ACC112 (cell line): ENCODE measurements at regions not wholly inside any gene's neighbourhood (a gene's known extent, or its start where the extent isn't known, plus 50 kb on each side); places are given as distances from the start of the nearest gene placed in this dataset.

ENCODE experiments used
- H2AFZ ChIP-seq: fragments of 200-600 bp; sonication (generic); one replicate; pipeline ENCODE4 v1.6.0; 2017; ENCODE audit warnings: antibody characterized with exemption, low read length; ENCODE audit not compliant: unreplicated experiment
- H3K27ac ChIP-seq: fragments of 200-600 bp; sonication (generic); 2 replicates; pipeline ENCODE4 v1.5.1; 2014; ENCODE audit warnings: low read depth, mild to moderate bottlenecking, antibody characterized with exemption, low read length, moderate library complexity
- H3K27me3 ChIP-seq: fragments of 200-600 bp; sonication (generic); 2 replicates; pipeline ENCODE4 v1.6.1; 2014; ENCODE audit warnings: mild to moderate bottlenecking, antibody characterized with exemption, low read length, moderate library complexity, mixed read lengths; ENCODE audit not compliant: insufficient read depth
- H3K36me3 ChIP-seq: fragments of 200-600 bp; sonication (generic); 2 replicates; pipeline ENCODE4 v1.6.1; 2016; ENCODE audit warnings: mild to moderate bottlenecking, antibody characterized with exemption, low read length, moderate library complexity, mixed read lengths; ENCODE audit not compliant: insufficient read depth
- H3K4me1 ChIP-seq: fragments of 200-600 bp; sonication (generic); one replicate; pipeline ENCODE4 v1.6.1; 2016; ENCODE audit warnings: low read length, mixed read lengths; ENCODE audit not compliant: insufficient read depth, unreplicated experiment, control insufficient read depth
- H3K4me3 ChIP-seq: fragments of 200-600 bp; sonication (generic); 2 replicates; pipeline ENCODE4 v1.5.1; 2014; ENCODE audit warnings: mild to moderate bottlenecking, low read depth, low read length
- H3K79me2 ChIP-seq: fragments of 200-600 bp; sonication (generic); one replicate; pipeline ENCODE4 v1.6.0; 2016; ENCODE audit warnings: low read length; ENCODE audit not compliant: control insufficient read depth, unreplicated experiment, insufficient read depth

DNA sequence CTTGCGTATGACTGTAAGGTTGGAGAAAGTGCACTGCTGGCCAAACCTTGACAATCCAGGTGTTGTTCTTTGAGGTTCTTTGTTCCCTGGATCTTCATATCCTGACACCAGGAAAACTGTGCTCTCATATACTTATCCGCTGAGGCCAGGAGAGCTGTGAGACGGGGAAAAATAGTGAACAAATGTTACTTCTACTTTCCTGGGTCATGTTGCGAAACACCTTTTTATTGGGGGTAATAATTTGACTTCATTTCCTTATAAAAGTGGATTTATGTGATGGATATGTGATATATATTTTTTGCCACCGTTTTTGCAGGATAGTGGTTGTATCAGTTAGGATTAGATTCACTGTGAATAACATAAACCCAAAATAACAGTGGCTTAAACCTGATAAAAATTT is 336.1 kb downstream of the OSR1 start:
- Histone ChIP-seq H3K4me3 (no peak overlapping the region), H3K4me1 (peaks cover 24% of the 10 kb centered on the region), H3K27ac (peak overlapping the region; percentile 90), H3K36me3 (no peaks in the 10 kb centered on the region), H3K27me3 (no peaks in the 10 kb centered on the region), H3K79me2 (no peaks in the 10 kb centered on the region), H2AFZ (peak overlapping the region; percentile 27)

GRCh38 chr2:19021721-19022120 is 336.7 kb downstream of the OSR1 start:
- Histone ChIP-seq H2AFZ (peak overlapping the region; percentile 27), H3K4me1 (peaks cover 24% of the 10 kb centered on the region)

GRCh38 chr2:19021100-19021476 is 337.3 kb downstream of the OSR1 start:
- peak overlapping the region; percentile 2 for H2AFZ ChIP-seq
- H3K36me3 ChIP-seq = no peaks in the 10 kb centered on the region
- H3K4me3 ChIP-seq = peak overlapping the region; percentile 63

More at GRCh38 chr2:19021721-19022120, 336.7 kb downstream of the OSR1 start:
- Histone ChIP-seq H3K27ac (peak overlapping the region; percentile 90), H3K27me3 (no peaks in the 10 kb centered on the region), H3K4me3 (peak overlapping the region; percentile 63; the same call in 1 of the 2 replicates), H3K36me3 (no peaks in the 10 kb centered on the region), H3K79me2 (no peaks in the 10 kb centered on the region)

DNA sequence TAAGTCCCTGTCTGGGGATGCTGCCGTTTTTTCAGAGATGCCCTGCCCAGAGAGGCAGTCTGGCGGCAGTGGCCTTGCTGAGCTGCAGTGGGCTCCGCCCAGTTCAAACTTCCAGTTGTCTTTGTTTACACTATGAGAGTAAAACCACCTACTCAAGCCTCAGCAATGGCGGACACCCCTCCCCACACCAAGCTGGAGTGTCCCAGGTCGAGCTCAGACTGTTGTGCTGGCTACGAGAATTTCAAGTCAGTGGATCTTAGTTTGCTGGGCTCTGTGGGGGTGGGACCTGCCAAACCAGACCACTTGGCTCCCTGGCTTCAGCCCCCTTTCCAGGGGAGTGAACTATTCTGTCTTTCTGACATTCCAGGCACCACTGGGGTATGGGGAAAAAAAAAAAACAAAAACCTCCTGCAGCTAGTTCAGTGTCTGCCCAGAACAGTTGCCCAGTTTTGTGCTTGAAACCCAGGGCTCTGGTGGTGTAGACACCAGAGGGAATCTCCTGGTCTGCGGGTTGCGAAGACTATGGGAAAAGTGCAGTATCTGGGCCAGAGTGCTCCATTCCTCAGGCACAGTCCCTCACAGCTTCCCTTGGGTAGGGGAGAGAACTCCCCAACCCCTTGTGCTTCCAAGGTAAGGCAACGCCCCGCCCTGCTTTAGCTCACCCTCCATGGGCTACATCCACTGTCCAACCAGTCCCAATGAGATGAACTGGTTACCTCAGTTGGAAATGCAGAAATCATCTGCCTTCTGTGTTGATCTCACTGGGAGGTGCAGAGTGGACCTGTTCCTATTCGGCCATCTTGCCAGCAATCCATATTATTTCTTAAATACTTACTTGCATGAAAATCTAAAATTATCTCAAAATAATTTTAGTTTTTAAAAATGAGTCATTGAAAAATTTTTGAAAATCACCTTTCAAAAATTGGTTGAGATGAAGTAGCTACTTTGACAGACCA is 338.0 kb downstream of the OSR1 start:
- no peaks in the 10 kb centered on the region for H3K27me3 ChIP-seq
- H3K27ac ChIP-seq = peak overlapping the region; percentile 90

More at GRCh38 chr2:19021100-19021476, 337.3 kb downstream of the OSR1 start:
- no peaks in the 10 kb centered on the region for H3K27me3 ChIP-seq
- H3K4me1 ChIP-seq = peaks cover 24% of the 10 kb centered on the region
- no peaks in the 10 kb centered on the region for H3K79me2 ChIP-seq
- H3K27ac ChIP-seq = peak overlapping the region; percentile 90

DNA sequence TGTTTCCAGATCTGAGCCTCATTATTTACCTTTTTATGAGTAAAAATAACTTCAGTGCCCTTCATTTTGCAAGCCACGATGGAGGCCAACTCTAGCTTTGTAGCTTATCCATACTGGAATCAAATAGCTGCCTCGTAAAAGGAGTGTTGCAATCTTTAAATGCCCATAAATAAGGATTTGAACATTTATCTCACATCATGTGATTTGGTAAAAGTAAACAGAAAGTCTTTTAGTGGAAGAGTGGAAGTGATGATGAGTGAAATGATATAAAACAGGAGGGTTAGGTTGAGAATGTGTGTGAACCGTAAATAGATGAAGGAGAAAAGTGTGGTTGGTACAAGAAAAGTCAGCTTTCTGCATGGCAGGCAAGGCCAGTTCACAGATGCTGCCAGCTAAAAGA is 348.9 kb downstream of the OSR1 start:
- Histone ChIP-seq H3K27ac (no peak overlapping the region), H3K4me1 (no peaks in the 10 kb centered on the region)

More for the DNA sequence above, 338.0 kb downstream of the OSR1 start:
- Histone ChIP-seq H2AFZ (no peak overlapping the region), H3K4me1 (peaks cover 24% of the 10 kb centered on the region), H3K4me3 (no peak overlapping the region), H3K36me3 (no peaks in the 10 kb centered on the region), H3K79me2 (no peaks in the 10 kb centered on the region)

DNA sequence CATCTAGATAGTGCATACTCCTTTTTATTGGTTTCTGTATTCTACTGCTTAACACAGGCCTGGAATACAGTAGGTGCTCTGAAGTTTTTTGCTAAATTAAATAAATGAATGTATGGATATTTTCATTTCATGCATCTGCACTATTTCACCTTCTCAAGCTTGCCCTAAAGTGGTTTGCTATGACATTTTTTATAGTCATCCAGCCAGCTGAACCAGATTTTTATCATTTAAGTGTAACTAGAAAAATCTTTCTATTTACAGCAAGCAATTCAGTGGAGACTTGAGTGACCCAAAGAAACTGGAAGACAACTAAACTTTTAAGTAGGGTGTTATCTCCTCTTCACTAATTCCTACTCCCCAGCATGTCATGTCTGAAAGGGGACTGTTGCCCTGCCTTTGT is 354.9 kb downstream of the OSR1 start:
- Histone ChIP-seq H2AFZ (no peak overlapping the region), H3K27ac (no peak overlapping the region), H3K27me3 (no peaks in the 10 kb centered on the region), H3K4me1 (no peaks in the 10 kb centered on the region), H3K4me3 (no peak overlapping the region), H3K79me2 (no peaks in the 10 kb centered on the region), H3K36me3 (no peaks in the 10 kb centered on the region)

More for the DNA sequence above, 348.9 kb downstream of the OSR1 start:
- H2AFZ ChIP-seq = no peak overlapping the region
- H3K79me2 ChIP-seq = no peaks in the 10 kb centered on the region
- H3K27me3 ChIP-seq = no peaks in the 10 kb centered on the region
- H3K4me3 ChIP-seq = no peak overlapping the region
- H3K36me3 ChIP-seq = no peaks in the 10 kb centered on the region

- Histone ChIP-seq H3K79me2 (no peaks in the 10 kb centered on the region), H3K4me1 (no peaks in the 10 kb centered on the region), H3K27ac (no peak overlapping the region), H2AFZ (no peak overlapping the region), H3K36me3 (no peaks in the 10 kb centered on the region), H3K27me3 (no peaks in the 10 kb centered on the region), H3K4me3 (no peak overlapping the region)
Measured at GRCh38 chr2:19000776-19001175, 357.6 kb downstream of the OSR1 start.

DNA sequence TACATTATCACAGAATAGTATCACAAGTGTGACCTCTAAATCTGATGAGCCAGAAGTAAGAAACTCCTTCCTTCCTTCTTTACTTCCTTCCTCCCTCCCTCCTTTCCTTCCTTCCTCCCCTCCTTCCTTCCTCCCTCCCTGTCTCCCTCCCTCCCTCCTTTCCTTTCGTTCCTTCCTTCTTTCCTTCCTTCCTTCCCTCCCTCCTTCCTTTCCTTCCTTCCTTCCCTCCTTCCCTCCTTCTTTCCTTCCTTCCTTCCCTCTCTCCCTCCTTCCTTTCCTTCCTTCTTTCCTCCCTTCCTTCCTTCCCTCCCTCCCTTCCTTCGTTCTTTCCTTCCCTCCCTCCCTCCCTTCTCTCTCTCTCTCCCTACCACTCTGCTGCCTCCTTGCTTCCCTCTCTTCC is 359.2 kb downstream of the OSR1 start:
- Histone ChIP-seq H3K4me1 (no peaks in the 10 kb centered on the region), H3K4me3 (no peak overlapping the region), H3K27me3 (no peaks in the 10 kb centered on the region), H3K79me2 (no peaks in the 10 kb centered on the region), H3K27ac (no peak overlapping the region), H2AFZ (no peak overlapping the region), H3K36me3 (no peaks in the 10 kb centered on the region)

DNA sequence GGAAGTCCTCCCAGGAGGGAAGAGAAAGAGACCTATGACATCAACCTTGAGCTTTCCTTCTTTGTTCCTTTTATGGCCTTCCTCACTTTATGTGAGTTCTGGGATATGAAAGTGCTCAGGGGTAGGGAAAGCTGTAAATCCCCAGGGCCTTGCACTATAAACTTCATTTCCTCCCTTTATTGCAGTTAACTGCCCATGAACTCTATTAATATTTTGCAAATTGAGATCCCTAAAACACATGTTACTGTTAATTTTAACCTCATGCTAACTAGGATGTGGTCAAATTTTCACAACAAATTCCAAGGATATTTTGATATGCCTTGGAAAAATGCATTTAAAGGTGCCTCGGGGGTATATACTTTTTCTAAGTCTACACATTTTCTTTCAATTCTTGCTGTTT is 359.9 kb downstream of the OSR1 start:
- H3K4me3 ChIP-seq = no peak overlapping the region
- H2AFZ ChIP-seq = no peak overlapping the region
- no peaks in the 10 kb centered on the region for H3K36me3 ChIP-seq
- H3K27me3 ChIP-seq = no peaks in the 10 kb centered on the region
- no peak overlapping the region for H3K27ac ChIP-seq
- peaks cover 6% of the 10 kb centered on the region for H3K4me1 ChIP-seq
- no peaks in the 10 kb centered on the region for H3K79me2 ChIP-seq

- H3K79me2 ChIP-seq = no peaks in the 10 kb centered on the region
- H3K36me3 ChIP-seq = no peaks in the 10 kb centered on the region
- no peak overlapping the region for H3K27ac ChIP-seq
- no peaks in the 10 kb centered on the region for H3K27me3 ChIP-seq
- no peak overlapping the region for H3K4me3 ChIP-seq
- peaks cover 36% of the 10 kb centered on the region for H3K4me1 ChIP-seq
- no peak overlapping the region for H2AFZ ChIP-seq
Measured at GRCh38 chr2:18993756-18994338, 364.6 kb downstream of the OSR1 start.
